ENCODE measurements at regions not wholly inside any gene's neighbourhood (a gene's known extent, or its start where the extent isn't known, plus 50 kb on each side); places are given as distances from the start of the nearest gene placed in this dataset.

DNA sequence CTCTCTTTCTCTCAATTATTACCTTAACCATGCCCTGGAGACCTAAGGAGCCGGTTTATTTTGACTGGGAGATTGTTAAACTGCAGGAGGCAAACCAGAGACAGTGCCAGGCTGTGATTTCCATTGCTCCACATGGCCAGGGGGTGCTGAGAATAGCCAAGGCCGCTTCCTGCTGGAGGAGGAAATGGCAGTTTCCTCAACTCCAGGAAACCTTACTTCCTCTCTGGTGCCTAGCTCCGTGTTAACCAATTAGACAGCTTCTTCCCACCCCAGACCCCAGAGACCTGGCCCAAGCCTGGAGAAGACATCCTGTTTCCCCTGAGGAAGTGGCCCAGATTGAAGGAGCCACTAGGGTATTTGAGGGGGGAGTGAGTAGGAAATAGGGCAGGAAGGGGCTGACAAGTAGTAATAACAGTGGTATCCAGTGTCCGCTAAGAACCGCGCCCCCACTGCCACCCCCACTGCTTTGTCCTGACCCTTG lies 161.2 kb downstream of the PLPP3 start:
- H3K27me3 Mint-ChIP-seq, result no peaks in the 10 kb centered on the region
- Histone ChIP-seq H3K36me3 (ENCODE audit: control insufficient read depth in 2 of 2, extremely low read depth in 1 of 2, insufficient read depth in 1 of 2, low read length in 1 of 2) (no peaks in the 10 kb centered on the region), H3K27ac (ENCODE audit: low read length) (no peak overlapping the region), H3K9me3 (no peaks in the 10 kb centered on the region), H3K4me3 (ENCODE audit: control insufficient read depth in 1 of 2, extremely low read depth in 1 of 2, low read length in 1 of 2) (no peak overlapping the region), H3K4me1 (ENCODE audit: control insufficient read depth in 1 of 2, extremely low read depth in 1 of 2, insufficient read depth in 2 of 2, low read length in 2 of 2) (no peaks in the 10 kb centered on the region), H3K27me3 (replicated peaks in 1 of 2; ENCODE audit: control insufficient read depth in 2 of 2, extremely low read depth in 1 of 2, insufficient read depth in 2 of 2, low read length in 1 of 2) (no peaks in the 10 kb centered on the region)
- no peak overlapping the region for H3K27ac Mint-ChIP-seq
- ATAC-seq (replicated peaks in 1 of 4), result no peak
- POLR2A ChIA-PET, result no interaction called here
- peaks cover 0 to 3% (median 0%) of the 10 kb centered on the region in 3 donors for H3K9me3 Mint-ChIP-seq
- no peaks in the 10 kb centered on the region for H3K36me3 Mint-ChIP-seq
- H3K4me3 Mint-ChIP-seq, result no peak overlapping the region
- H3K4me1 Mint-ChIP-seq, result no peaks in the 10 kb centered on the region
- no peak for DNase-seq
- CTCF ChIA-PET, result no interaction called here
- WGBS (ENCODE audit: insufficient coverage), result 86% methylated on average over 4 of the region's 6 CpGs

DNA sequence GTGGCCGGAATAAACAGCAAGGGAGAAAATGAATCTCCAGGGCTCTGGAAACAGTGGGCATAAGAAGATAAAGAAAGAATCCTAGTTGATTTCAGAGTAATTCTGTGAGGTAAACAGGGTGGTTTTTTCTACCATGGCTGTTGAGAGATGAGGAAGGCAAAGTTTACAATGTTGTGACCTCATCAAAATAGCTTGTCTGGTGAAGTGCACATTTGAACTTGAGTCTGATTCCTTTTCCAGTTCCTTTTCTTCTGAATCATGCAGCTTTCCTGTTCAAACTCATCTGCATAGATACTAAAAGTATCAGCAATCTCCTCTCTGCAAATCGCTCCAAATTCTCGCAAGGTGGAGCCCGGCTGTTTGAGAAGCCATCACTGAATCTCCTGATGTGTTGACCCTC lies 161.7 kb downstream of the PLPP3 start:
- DNase-seq (no peak), ATAC-seq (replicated peaks in 1 of 4) (no peak)
- Histone ChIP-seq H3K4me3 (ENCODE audit: control insufficient read depth in 1 of 2, extremely low read depth in 1 of 2, low read length in 1 of 2) (no peak overlapping the region), H3K27ac (ENCODE audit: low read length) (no peak overlapping the region), H3K9me3 (no peaks in the 10 kb centered on the region), H3K36me3 (ENCODE audit: control insufficient read depth in 2 of 2, extremely low read depth in 1 of 2, insufficient read depth in 1 of 2, low read length in 1 of 2) (no peaks in the 10 kb centered on the region), H3K4me1 (ENCODE audit: control insufficient read depth in 1 of 2, extremely low read depth in 1 of 2, insufficient read depth in 2 of 2, low read length in 2 of 2) (no peaks in the 10 kb centered on the region), H3K27me3 (replicated peaks in 1 of 2; ENCODE audit: control insufficient read depth in 2 of 2, extremely low read depth in 1 of 2, insufficient read depth in 2 of 2, low read length in 1 of 2) (no peaks in the 10 kb centered on the region)
- H3K27ac Mint-ChIP-seq, result no peak overlapping the region
- H3K9me3 Mint-ChIP-seq, result peaks cover 0 to 3% (median 0%) of the 10 kb centered on the region in 3 donors
- no peaks in the 10 kb centered on the region for H3K27me3 Mint-ChIP-seq
- H3K4me3 Mint-ChIP-seq, result no peak overlapping the region
- 91% methylated on average over 3 of the region's 4 CpGs for WGBS (ENCODE audit: insufficient coverage)
- CTCF ChIA-PET, result no interaction called here
- no peaks in the 10 kb centered on the region for H3K36me3 Mint-ChIP-seq
- H3K4me1 Mint-ChIP-seq, result no peaks in the 10 kb centered on the region
- POLR2A ChIA-PET, result no interaction called here

DNA sequence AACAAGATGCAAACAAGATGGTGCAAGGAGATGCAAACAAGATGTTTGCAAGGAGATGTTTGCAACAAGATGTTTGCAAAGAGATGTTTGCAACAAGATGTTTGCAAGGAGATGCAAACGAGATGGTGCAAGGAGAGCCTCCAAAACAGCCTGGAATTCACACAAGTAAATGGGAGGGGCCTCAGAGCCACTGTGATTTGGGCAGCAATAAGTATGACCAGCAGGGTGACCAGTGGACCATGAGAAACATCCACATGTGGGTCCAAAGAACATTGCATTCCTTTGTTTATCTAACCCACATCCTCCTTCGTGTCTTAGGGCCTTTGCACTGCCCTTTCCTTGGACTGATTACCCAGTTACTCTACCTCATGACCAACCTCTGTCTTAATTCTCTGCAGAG lies 162.9 kb downstream of the PLPP3 start:
- Histone ChIP-seq H3K27ac (ENCODE audit: low read length) (no peak overlapping the region), H3K36me3 (ENCODE audit: control insufficient read depth in 2 of 2, extremely low read depth in 1 of 2, insufficient read depth in 1 of 2, low read length in 1 of 2) (no peaks in the 10 kb centered on the region), H3K27me3 (replicated peaks in 1 of 2; ENCODE audit: control insufficient read depth in 2 of 2, extremely low read depth in 1 of 2, insufficient read depth in 2 of 2, low read length in 1 of 2) (no peaks in the 10 kb centered on the region), H3K9me3 (no peaks in the 10 kb centered on the region), H3K4me3 (ENCODE audit: control insufficient read depth in 1 of 2, extremely low read depth in 1 of 2, low read length in 1 of 2) (no peak overlapping the region), H3K4me1 (ENCODE audit: control insufficient read depth in 1 of 2, extremely low read depth in 1 of 2, insufficient read depth in 2 of 2, low read length in 2 of 2) (no peaks in the 10 kb centered on the region)
- WGBS (ENCODE audit: insufficient coverage), result 60% methylated on average over 2 of the region's 2 CpGs
- no peak overlapping the region for H3K27ac Mint-ChIP-seq
- ChIA-PET POLR2A (no interaction called here), CTCF (no interaction called here)
- no peak for DNase-seq
- no peaks in the 10 kb centered on the region for H3K36me3 Mint-ChIP-seq
- H3K27me3 Mint-ChIP-seq, result no peaks in the 10 kb centered on the region
- no peak overlapping the region for H3K4me3 Mint-ChIP-seq
- ATAC-seq (replicated peaks in 1 of 4), result no peak
- no peaks in the 10 kb centered on the region for H3K4me1 Mint-ChIP-seq
- peaks cover 0 to 3% (median 0%) of the 10 kb centered on the region in 3 donors for H3K9me3 Mint-ChIP-seq

DNA sequence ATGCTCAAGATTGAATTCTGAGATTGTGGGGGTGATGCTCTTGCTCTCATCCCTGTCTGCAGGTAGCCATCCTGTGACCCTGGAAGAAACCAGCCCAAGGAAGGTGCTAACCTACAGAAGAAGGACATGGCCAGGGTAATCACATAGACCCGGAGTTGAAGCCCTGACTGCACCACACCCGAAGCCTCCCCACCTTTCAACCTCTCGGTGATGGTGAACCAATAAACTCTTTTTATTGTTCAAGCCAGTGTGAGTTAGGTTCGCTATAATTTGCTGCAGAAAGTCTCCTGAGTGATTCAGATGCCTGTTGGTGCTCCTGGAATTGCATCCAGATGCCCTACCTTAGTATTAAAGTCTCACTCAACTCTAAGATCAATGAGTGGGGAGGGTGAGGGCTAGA lies 163.6 kb downstream of the PLPP3 start:
- no peaks in the 10 kb centered on the region for H3K36me3 ChIP-seq (ENCODE audit: control insufficient read depth in 2 of 2, extremely low read depth in 1 of 2, insufficient read depth in 1 of 2, low read length in 1 of 2)
- H3K9me3 ChIP-seq, result no peaks in the 10 kb centered on the region
- Mint-ChIP-seq H3K27me3 (no peaks in the 10 kb centered on the region), H3K27ac (no peak overlapping the region), H3K4me3 (no peak overlapping the region), H3K36me3 (no peaks in the 10 kb centered on the region), H3K9me3 (peaks cover 0 to 3% (median 0%) of the 10 kb centered on the region in 3 donors), H3K4me1 (no peaks in the 10 kb centered on the region)
- CTCF ChIA-PET, result no interaction called here
- no peaks in the 10 kb centered on the region for H3K4me1 ChIP-seq (ENCODE audit: control insufficient read depth in 1 of 2, extremely low read depth in 1 of 2, insufficient read depth in 2 of 2, low read length in 2 of 2)
- no peaks in the 10 kb centered on the region for H3K27me3 ChIP-seq (replicated peaks in 1 of 2; ENCODE audit: control insufficient read depth in 2 of 2, extremely low read depth in 1 of 2, insufficient read depth in 2 of 2, low read length in 1 of 2)
- 93% methylated on average over 3 of the region's 4 CpGs for WGBS (ENCODE audit: insufficient coverage)
- no peak for ATAC-seq (replicated peaks in 1 of 4)
- no peak for DNase-seq
- no peak overlapping the region for H3K4me3 ChIP-seq (ENCODE audit: control insufficient read depth in 1 of 2, extremely low read depth in 1 of 2, low read length in 1 of 2)
- H3K27ac ChIP-seq (ENCODE audit: low read length), result no peak overlapping the region
- POLR2A ChIA-PET, result no interaction called here

DNA sequence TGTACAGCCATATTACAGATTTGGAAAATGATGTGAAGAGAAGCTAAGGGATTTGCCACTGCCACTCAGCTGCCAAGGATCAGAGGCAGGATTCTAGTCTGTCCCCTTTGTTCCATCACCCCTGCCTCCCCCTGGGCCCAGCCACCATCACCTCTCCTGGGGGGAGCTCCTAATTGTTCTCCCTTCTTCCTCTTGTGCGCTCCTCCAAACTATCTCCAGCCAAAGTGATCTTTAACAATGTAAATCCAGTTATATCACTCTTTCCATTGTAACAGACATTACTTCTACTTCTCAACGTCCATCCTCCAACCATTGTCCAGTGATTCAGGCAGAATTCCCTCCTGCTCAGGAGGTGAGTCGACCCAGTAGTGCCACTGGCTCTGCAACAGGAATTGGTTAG lies 164.1 kb downstream of the PLPP3 start:
- CTCF ChIA-PET, result no interaction called here
- WGBS (ENCODE audit: insufficient coverage), result 51% methylated on average over 3 of the region's 3 CpGs
- Mint-ChIP-seq H3K4me3 (no peak overlapping the region), H3K4me1 (no peaks in the 10 kb centered on the region), H3K27ac (no peak overlapping the region), H3K9me3 (peaks cover 0 to 3% (median 0%) of the 10 kb centered on the region in 3 donors), H3K27me3 (no peaks in the 10 kb centered on the region), H3K36me3 (no peaks in the 10 kb centered on the region)
- no peaks in the 10 kb centered on the region for H3K36me3 ChIP-seq (ENCODE audit: control insufficient read depth in 2 of 2, extremely low read depth in 1 of 2, insufficient read depth in 1 of 2, low read length in 1 of 2)
- H3K27ac ChIP-seq (ENCODE audit: low read length), result no peak overlapping the region
- DNase-seq (no peak), ATAC-seq (replicated peaks in 1 of 4) (no peak)
- no peak overlapping the region for H3K4me3 ChIP-seq (ENCODE audit: control insufficient read depth in 1 of 2, extremely low read depth in 1 of 2, low read length in 1 of 2)
- H3K9me3 ChIP-seq, result no peaks in the 10 kb centered on the region
- no peaks in the 10 kb centered on the region for H3K4me1 ChIP-seq (ENCODE audit: control insufficient read depth in 1 of 2, extremely low read depth in 1 of 2, insufficient read depth in 2 of 2, low read length in 2 of 2)
- POLR2A ChIA-PET, result no interaction called here
- H3K27me3 ChIP-seq (replicated peaks in 1 of 2; ENCODE audit: control insufficient read depth in 2 of 2, extremely low read depth in 1 of 2, insufficient read depth in 2 of 2, low read length in 1 of 2), result no peaks in the 10 kb centered on the region

DNA sequence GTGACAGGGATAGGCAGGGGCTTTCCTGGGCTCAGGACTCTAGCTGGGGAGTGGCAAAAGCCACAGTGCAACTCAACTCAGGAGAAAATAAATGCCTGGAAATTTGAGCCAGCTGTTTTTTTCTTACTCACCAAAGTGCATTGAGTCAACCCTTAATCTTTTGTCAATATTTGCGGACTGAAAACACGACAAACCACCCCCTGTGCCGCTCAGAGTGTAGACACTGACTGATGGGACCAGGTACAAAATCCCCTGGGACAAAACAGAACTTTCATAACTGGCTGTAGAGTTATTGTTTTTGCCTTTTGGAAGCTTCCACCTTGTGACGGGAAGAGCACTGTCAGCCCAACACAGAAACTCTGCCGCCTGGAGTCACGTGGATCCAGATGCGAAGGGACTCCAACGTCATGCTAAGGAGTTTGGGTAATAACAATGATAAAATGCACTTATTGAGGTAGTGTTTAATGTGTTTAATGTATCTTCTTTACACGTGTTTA lies 164.6 kb downstream of the PLPP3 start:
- WGBS (ENCODE audit: insufficient coverage), result 93% methylated on average over 3 of the region's 9 CpGs

DNA sequence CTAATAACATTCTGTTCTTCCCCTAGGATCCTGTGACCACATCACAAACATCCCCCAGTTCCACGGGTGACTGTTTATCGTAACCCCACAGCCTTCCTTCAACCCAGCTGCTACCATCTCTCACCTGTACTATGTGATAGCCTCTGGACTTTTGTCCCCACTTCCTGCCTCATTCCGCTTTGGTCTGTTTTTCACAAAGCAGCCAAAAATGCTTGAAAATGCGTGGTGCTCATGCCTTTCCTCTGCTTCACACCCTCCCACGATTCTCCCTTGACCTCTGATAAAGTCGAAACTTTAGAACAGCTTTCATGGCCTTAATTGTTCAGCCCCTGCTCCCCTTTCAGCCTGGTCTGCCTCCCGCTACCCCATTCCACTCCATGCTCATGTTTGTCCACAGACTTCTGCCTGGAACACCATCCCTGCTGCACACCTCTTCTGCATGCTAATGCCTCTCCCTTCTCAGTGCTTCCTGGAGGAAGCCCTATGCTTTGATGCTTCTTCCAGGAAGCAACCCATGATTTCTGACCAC lies 165.6 kb downstream of the PLPP3 start:
- Mint-ChIP-seq H3K27me3 (no peaks in the 10 kb centered on the region), H3K4me1 (no peaks in the 10 kb centered on the region), H3K36me3 (no peaks in the 10 kb centered on the region), H3K27ac (no peak overlapping the region), H3K4me3 (no peak overlapping the region), H3K9me3 (peaks cover 0 to 3% (median 0%) of the 10 kb centered on the region in 3 donors)
- Histone ChIP-seq H3K4me1 (ENCODE audit: control insufficient read depth in 1 of 2, extremely low read depth in 1 of 2, insufficient read depth in 2 of 2, low read length in 2 of 2) (no peaks in the 10 kb centered on the region), H3K27ac (ENCODE audit: low read length) (no peak overlapping the region), H3K36me3 (ENCODE audit: control insufficient read depth in 2 of 2, extremely low read depth in 1 of 2, insufficient read depth in 1 of 2, low read length in 1 of 2) (no peaks in the 10 kb centered on the region), H3K27me3 (replicated peaks in 1 of 2; ENCODE audit: control insufficient read depth in 2 of 2, extremely low read depth in 1 of 2, insufficient read depth in 2 of 2, low read length in 1 of 2) (no peaks in the 10 kb centered on the region), H3K4me3 (ENCODE audit: control insufficient read depth in 1 of 2, extremely low read depth in 1 of 2, low read length in 1 of 2) (no peak overlapping the region), H3K9me3 (no peaks in the 10 kb centered on the region)
- ATAC-seq (replicated peaks in 1 of 4), result no peak
- CTCF ChIA-PET, result no interaction called here
- WGBS (ENCODE audit: insufficient coverage), result 59% methylated on average over 7 of the region's 7 CpGs
- no peak for DNase-seq
- POLR2A ChIA-PET, result no interaction called here

More for the DNA sequence above, 164.6 kb downstream of the PLPP3 start:
- Mint-ChIP-seq H3K27me3 (no peaks in the 10 kb centered on the region), H3K36me3 (no peaks in the 10 kb centered on the region), H3K27ac (no peak overlapping the region), H3K4me1 (no peaks in the 10 kb centered on the region), H3K4me3 (no peak overlapping the region), H3K9me3 (peaks cover 0 to 3% (median 0%) of the 10 kb centered on the region in 3 donors)
- CTCF ChIA-PET, result no interaction called here
- H3K4me3 ChIP-seq (ENCODE audit: control insufficient read depth in 1 of 2, extremely low read depth in 1 of 2, low read length in 1 of 2), result no peak overlapping the region
- no peaks in the 10 kb centered on the region for H3K27me3 ChIP-seq (replicated peaks in 1 of 2; ENCODE audit: control insufficient read depth in 2 of 2, extremely low read depth in 1 of 2, insufficient read depth in 2 of 2, low read length in 1 of 2)
- H3K9me3 ChIP-seq, result no peaks in the 10 kb centered on the region
- no peaks in the 10 kb centered on the region for H3K4me1 ChIP-seq (ENCODE audit: control insufficient read depth in 1 of 2, extremely low read depth in 1 of 2, insufficient read depth in 2 of 2, low read length in 2 of 2)
- no peaks in the 10 kb centered on the region for H3K36me3 ChIP-seq (ENCODE audit: control insufficient read depth in 2 of 2, extremely low read depth in 1 of 2, insufficient read depth in 1 of 2, low read length in 1 of 2)
- no peak overlapping the region for H3K27ac ChIP-seq (ENCODE audit: low read length)
- ATAC-seq (replicated peaks in 1 of 4) (no peak), DNase-seq (no peak)
- POLR2A ChIA-PET, result no interaction called here
